Hepatic stellate cell (primary cell): ENCODE measurements at regions not wholly inside any gene's neighbourhood (a gene's known extent, or its start where the extent isn't known, plus 50 kb on each side); places are given as distances from the start of the nearest gene placed in this dataset.
"Not testable (repeated sequence)": the region's sequence is repeated elsewhere in the genome, so short reads cannot be mapped to it uniquely, and the experiment has no call there.

Experiments used
- DNase-seq: peaks from one replicate; pipeline ENCODE4 v3.0.0; 2011; ENCODE audit warnings: low spot score

GRCh38 chr7:46071601-46072000 is 150.5 kb upstream of the IGFBP3 start:
- DNase-seq = no peak

GRCh38 chr7:46071076-46071475 is 150.0 kb upstream of the IGFBP3 start:
- no peak for DNase-seq

GRCh38 chr7:46068159-46068558 is 147.1 kb upstream of the IGFBP3 start:
- DNase-seq = no peak

- no peak for DNase-seq
Measured at GRCh38 chr7:46059308-46060020, 138.4 kb upstream of the IGFBP3 start.

GRCh38 chr7:46058086-46058823 is 137.2 kb upstream of the IGFBP3 start:
- no peak for DNase-seq

- DNase-seq = no peak
Measured at GRCh38 chr7:46054915-46055314, 133.8 kb upstream of the IGFBP3 start.

GRCh38 chr7:46054272-46054671 is 133.2 kb upstream of the IGFBP3 start:
- no peak for DNase-seq

- DNase-seq = no peak
Measured at GRCh38 chr7:46047581-46047980, 126.5 kb upstream of the IGFBP3 start.

- DNase-seq = not testable (repeated sequence)
Measured at GRCh38 chr7:46043338-46043737, 122.3 kb upstream of the IGFBP3 start.

GRCh38 chr7:46039813-46040212 is 118.7 kb upstream of the IGFBP3 start:
- DNase-seq = not testable (repeated sequence)

- DNase-seq = no peak
Measured at GRCh38 chr7:46035166-46035565, 114.1 kb upstream of the IGFBP3 start.

GRCh38 chr7:46034056-46034768 is 113.1 kb upstream of the IGFBP3 start:
- DNase-seq = no peak

GRCh38 chr7:46033592-46033991 is 112.5 kb upstream of the IGFBP3 start:
- no peak for DNase-seq

GRCh38 chr7:46032942-46033341 is 111.9 kb upstream of the IGFBP3 start:
- no peak for DNase-seq

- DNase-seq = no peak
Measured at GRCh38 chr7:46032353-46032752, 111.3 kb upstream of the IGFBP3 start.

GRCh38 chr7:46029111-46029704 is 108.1 kb upstream of the IGFBP3 start:
- DNase-seq = no peak

- DNase-seq = no peak
Measured at GRCh38 chr7:46028246-46028645, 107.2 kb upstream of the IGFBP3 start.

- DNase-seq = no peak
Measured at GRCh38 chr7:46026741-46027140, 105.7 kb upstream of the IGFBP3 start.

- no peak for DNase-seq
Measured at GRCh38 chr7:46024263-46024916, 103.3 kb upstream of the IGFBP3 start.

GRCh38 chr7:46022397-46022796 is 101.3 kb upstream of the IGFBP3 start:
- DNase-seq = no peak

GRCh38 chr7:46015107-46015868 is 94.2 kb upstream of the IGFBP3 start:
- no peak for DNase-seq
